K562 (cell line): ENCODE measurements at regions not wholly inside any gene's neighbourhood (a gene's known extent, or its start where the extent isn't known, plus 50 kb on each side); places are given as distances from the start of the nearest gene placed in this dataset.
A peak's percentile ranks its signal among the peaks of the same experiment; 100 is the strongest.

Experiments used
- ATAC-seq: fragments of 200-7000 bp; cut with Tn5 transposase; 3 replicates; pipeline ENCODE4 v1.9.1; 2020; ENCODE audit warnings: moderate library complexity
- BruUV-seq: library from RNA; stranded (reverse); fragments of 400-500 nt; replicated peaks from 2 replicates; lab custom pipeline; 2021; lab: Mats Ljungman, UMichigan
- CTCF ChIA-PET: fragments of 300-600 bp; formaldehyde crosslinking; extraction: SDS; loops from one replicate; lab custom pipeline; 2021; ENCODE audit warnings: low intra/inter-chr PET ratio; lab: Yijun Ruan, JAX
- POLR2A ChIA-PET: fragments of 300-600, 350-650 bp; sonication (Branson Sonifier 250); formaldehyde crosslinking; extraction: SDS; loops from one replicate; lab custom pipeline; 2021; ENCODE audit warnings: antibody characterized with exemption, inconsistent platforms; lab: Yijun Ruan, JAX
- DNase-seq, 4 experiments: peaks; one replicate each; pipeline versions ENCODE4 v3.0.0 to v3.0.0-alpha.2; 2011 to 2018; ENCODE audit warnings: low spot score in 3 of 4, mixed read lengths in 3 of 4; ENCODE audit errors: extremely low read depth in 1 of 4
- FAIRE-seq: peaks from 2 replicates; lab custom pipeline; 2011; peaks lifted over from hg19 to GRCh38; lab: Jason Lieb, UNC
- H2AFZ ChIP-seq: 2 replicates; pipeline ENCODE4 v1.6.0; 2011; ENCODE audit warnings: low read depth, low read length, control low read depth, inconsistent platforms
- H3K27ac ChIP-seq: fragments of 200-600 bp; 3 replicates; pipeline ENCODE4 v1.8.0; 2011; ENCODE audit warnings: low read depth, mild to moderate bottlenecking, control low read depth, inconsistent platforms, low read length, moderate library complexity, mixed read lengths; ENCODE audit errors: extremely low read depth
- H3K27me3 ChIP-seq, 2 experiments: fragments of 300-600 bp in 1 of 2; 2 replicates in 1 of 2; 3 replicates in 1 of 2; pipeline versions ENCODE4 v1.6.0 to v1.8.0; 2011; ENCODE audit warnings: inconsistent platforms in 2 of 2, low read length in 2 of 2, mild to moderate bottlenecking in 1 of 2, mixed read lengths in 1 of 2, moderate library complexity in 1 of 2; ENCODE audit not compliant: control insufficient read depth in 2 of 2, insufficient read depth in 2 of 2
- H3K36me3 ChIP-seq: fragments of 300-600 bp; 3 replicates; pipeline ENCODE4 v1.8.0; 2011; ENCODE audit warnings: mild to moderate bottlenecking, low read length, inconsistent platforms; ENCODE audit not compliant: control insufficient read depth, insufficient read depth
- H3K4me1 ChIP-seq, 2 experiments: fragments of 200-600 bp in 1 of 2; replicated peaks in 1 of 2; 2 replicates in 1 of 2; 3 replicates in 1 of 2; pipeline versions ENCODE4 v1.5.1 to v1.8.0; 2011; ENCODE audit warnings: inconsistent platforms in 2 of 2, low read length in 2 of 2, mild to moderate bottlenecking in 1 of 2, mixed read lengths in 1 of 2, moderate library complexity in 1 of 2; ENCODE audit not compliant: control insufficient read depth in 2 of 2, insufficient read depth in 2 of 2
- H3K4me2 ChIP-seq: 2 replicates; pipeline ENCODE4 v1.6.1; 2011; ENCODE audit warnings: low read length, control low read depth, inconsistent platforms, mixed read lengths; ENCODE audit not compliant: insufficient read depth
- H3K4me3 ChIP-seq: fragments of 200-600 bp; sonication (generic), shearing (Covaris generic); 2 replicates; pipeline ENCODE4 v1.5.1; 2016; ENCODE audit warnings: control low read depth, inconsistent platforms
- H3K79me2 ChIP-seq: fragments of 200-600 bp; 3 replicates; pipeline ENCODE4 v1.8.0; 2011; ENCODE audit warnings: low read length, inconsistent platforms; ENCODE audit not compliant: control insufficient read depth, insufficient read depth
- H3K9ac ChIP-seq, 2 experiments: 2 replicates each; pipeline versions ENCODE4 v1.6.0 to v1.6.1; 2011; ENCODE audit warnings: low read depth in 2 of 2, low read length in 2 of 2, control low read depth in 1 of 2, inconsistent platforms in 1 of 2, mild to moderate bottlenecking in 1 of 2, mixed read lengths in 1 of 2; ENCODE audit not compliant: insufficient read depth in 1 of 2
- H3K9me1 ChIP-seq: one replicate; pipeline ENCODE4 v1.6.0; 2011; ENCODE audit warnings: inconsistent platforms, mild to moderate bottlenecking, low read length, moderate library complexity; ENCODE audit not compliant: control insufficient read depth, insufficient read depth
- H3K9me3 ChIP-seq: replicated peaks from 2 replicates; pipeline ENCODE4 v1.5.1; 2011; ENCODE audit warnings: low read depth, low read length, inconsistent platforms; ENCODE audit not compliant: control insufficient read depth, insufficient read depth
- H4K20me1 ChIP-seq: replicated peaks from 2 replicates; pipeline ENCODE4 v1.6.1; 2011; ENCODE audit warnings: low read length, inconsistent platforms, mixed read lengths; ENCODE audit not compliant: control insufficient read depth, insufficient read depth
- ATF7 ChIP-seq: fragments of 450-650 bp; IDR thresholded peaks from 2 replicates; pipeline ENCODE4 v1.7.1; 2014; ENCODE audit warnings: mild to moderate bottlenecking, moderate library complexity
- BMI1 ChIP-seq: fragments of 150-350 bp; IDR thresholded peaks from 2 replicates; pipeline ENCODE4 v1.6.1; 2014; ENCODE audit warnings: low read length
- ILK ChIP-seq: fragments of 450-650 bp; IDR thresholded peaks from 2 replicates; pipeline ENCODE4 v1.6.1; 2016; ENCODE audit warnings: missing genetic modification characterization, low read depth, mild to moderate bottlenecking, missing compliant biosample characterization, moderate library complexity, borderline replicate concordance
- LEF1 ChIP-seq: fragments of 450-650 bp; IDR thresholded peaks from 2 replicates; pipeline ENCODE4 v1.6.1; 2016; ENCODE audit warnings: mild to moderate bottlenecking
- POU5F1 ChIP-seq: fragments of 150-350 bp; IDR thresholded peaks from 2 replicates; pipeline ENCODE4 v1.6.1; 2014; ENCODE audit warnings: borderline replicate concordance, low read length, low read depth, mild to moderate bottlenecking; ENCODE audit not compliant: partially characterized antibody
- TSC22D4 ChIP-seq: fragments of 450-650 bp; IDR thresholded peaks from 2 replicates; pipeline ENCODE4 v1.6.1; 2016; ENCODE audit warnings: missing genetic modification characterization, missing biosample characterization, control low read depth
- ZFP36 ChIP-seq: fragments of 150-350 bp; IDR thresholded peaks from 2 replicates; pipeline ENCODE4 v1.6.1; 2018; ENCODE audit warnings: low read length, low read depth; ENCODE audit not compliant: partially characterized antibody
- ZNF324 ChIP-seq: fragments of 250-450 bp; sonication (Bioruptor Pico); IDR thresholded peaks from 2 replicates; pipeline ENCODE4 v1.4.0; 2020; ENCODE audit warnings: mild to moderate bottlenecking
- ZNF436 ChIP-seq: fragments of 250-450, 450-650 bp; sonication (Bioruptor Pico); formaldehyde crosslinking; IDR thresholded peaks from 2 replicates; pipeline ENCODE4 v1.7.0; 2020; ENCODE audit warnings: mild to moderate bottlenecking
- WGBS: fragments of 100-300 bp; shearing (Covaris generic); methylation state at CpG from one replicate; pipeline ENCODE4 v1.1.6; 2016; ENCODE audit warnings: low coverage, mixed read lengths; ENCODE audit not compliant: insufficient coverage; ENCODE audit errors: missing lambda C conversion rate; 5-methylcytosine and 5-hydroxymethylcytosine counted together
- in situ Hi-C: fragments of 300-500 bp; cut with MboI; formaldehyde crosslinking; loops from 4 replicates; pipeline ENCODE4 v1.15.0; 2018; ENCODE audit warnings: inconsistent platforms, mixed read lengths
- intact Hi-C: fragments of 100-400 bp; cut with micrococcal nuclease; formaldehyde crosslinking; loops from 2 replicates; pipeline ENCODE4 v1.14.2; 2022
- TF ChIP-seq, protein P1 (sequence below), 2 experiments: fragments of 450-650 bp in 1 of 2; sonication (generic) in 1 of 2; formaldehyde crosslinking in 1 of 2; IDR thresholded peaks in 1 of 2; conservative IDR thresholded peaks in 1 of 2; 2 replicates each; pipeline versions ENCODE4 v1.6.1 to v1.8.1; 2016 to 2023; ENCODE audit warnings: mild to moderate bottlenecking in 2 of 2, moderate library complexity in 2 of 2, inconsistent platforms in 1 of 2, missing genetic modification reagents in 1 of 2
- TF ChIP-seq, protein P2 (sequence below): fragments of 450-650 bp; formaldehyde crosslinking; IDR thresholded peaks from 2 replicates; pipeline ENCODE4 v1.4.0; 2022; ENCODE audit warnings: missing genetic modification characterization

DNA sequence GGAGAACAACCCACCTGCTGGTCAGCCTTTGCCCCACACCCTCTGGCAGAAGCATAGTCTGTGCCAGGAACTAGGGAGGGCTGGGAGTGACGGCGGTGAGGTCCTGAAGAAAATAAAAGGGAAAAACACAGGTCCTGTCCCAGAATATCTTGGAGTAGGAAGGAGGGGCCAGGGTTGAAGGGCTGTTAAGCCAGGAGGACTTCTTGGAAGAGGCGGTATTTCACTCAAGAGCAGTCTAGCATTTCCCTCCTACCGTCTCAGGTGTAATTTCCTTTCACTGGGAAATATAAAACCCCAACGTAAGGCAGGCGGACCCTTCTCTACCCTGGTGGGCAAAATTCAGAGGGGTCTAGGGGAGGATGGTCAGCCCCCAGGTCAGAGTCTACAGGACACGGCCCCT is 72.7 kb upstream of the TTC34 start:
- Histone ChIP-seq H3K4me1 (no peaks in the 10 kb centered on the region; a peak in 2 of 5 replicates), H3K9ac (no peak overlapping the region), H3K79me2 (no peaks in the 10 kb centered on the region), H3K27ac (no peak overlapping the region), H3K9me3 (no peaks in the 10 kb centered on the region), H3K27me3 (peaks cover 7 to 41% of the 10 kb centered on the region in 2 experiments; a peak in 3 of 5 replicates), H2AFZ (no peak overlapping the region), H3K9me1 (no peaks in the 10 kb centered on the region), H4K20me1 (no peaks in the 10 kb centered on the region; the same call in 1 of the 2 replicates), H3K4me3 (no peak overlapping the region), H3K4me2 (no peak overlapping the region), H3K36me3 (no peaks in the 10 kb centered on the region)
- FAIRE-seq (no peak), ATAC-seq (no peak), DNase-seq (no peak)
- ChIA-PET CTCF (no interaction called here), POLR2A (no interaction called here)
- no TSS peak for BruUV-seq
- TF ChIP-seq ZFP36 = peak; percentile 89
- TF ChIP-seq LEF1 = no peak
- 0 out of 2 replicates have a peak, but pooled peaks have one; percentile 42 for TF ChIP-seq ZNF436 (CRISPR knock-in tag)
- intact Hi-C loops (no loop called here), in situ Hi-C loops (no loop called here)
- 5% methylated on average over 7 of the region's 7 CpGs for WGBS

- H3K27ac ChIP-seq = no peak overlapping the region
- FAIRE-seq (no peak), DNase-seq (no peak), ATAC-seq (no peak)
- H3K27me3 ChIP-seq = peaks cover 7 to 47% of the 10 kb centered on the region in 2 experiments; a peak in 3 of 5 replicates
- POLR2A ChIA-PET = interaction anchor here (0.6 kb wide), 1 partner anchor 16 kb away, joined by 3 read pairs; no protein-coding TSS in a partner anchor
- BruUV-seq = no TSS peak
- CTCF ChIA-PET = no interaction called here
- in situ Hi-C loops = no loop called here
- intact Hi-C loops = no loop called here
- H3K36me3 ChIP-seq = no peaks in the 10 kb centered on the region
- no peak overlapping the region for H3K4me3 ChIP-seq
- H3K4me1 ChIP-seq = no peaks in the 10 kb centered on the region; a peak in 2 of 5 replicates
- no peaks in the 10 kb centered on the region for H3K79me2 ChIP-seq
- no peaks in the 10 kb centered on the region for H3K9me1 ChIP-seq
- no peak overlapping the region for H3K4me2 ChIP-seq
- H3K9me3 ChIP-seq = no peaks in the 10 kb centered on the region
- no peak overlapping the region for H3K9ac ChIP-seq
- 3% methylated on average over 30 of the region's 30 CpGs for WGBS
- no peak overlapping the region for H2AFZ ChIP-seq
- no peaks in the 10 kb centered on the region; the same call in 1 of the 2 replicates for H4K20me1 ChIP-seq
- TF ChIP-seq, protein P1, sequence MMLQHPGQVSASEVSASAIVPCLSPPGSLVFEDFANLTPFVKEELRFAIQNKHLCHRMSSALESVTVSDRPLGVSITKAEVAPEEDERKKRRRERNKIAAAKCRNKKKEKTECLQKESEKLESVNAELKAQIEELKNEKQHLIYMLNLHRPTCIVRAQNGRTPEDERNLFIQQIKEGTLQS (IDR thresholded peaks at IDR 0.05) = 0 out of 2 replicates have a peak, but pooled peaks have one; percentile 35
- TF ChIP-seq, protein P1 (CRISPR knock-in tag; conservative IDR thresholded peaks at IDR 0.05) = no peak
- TF ChIP-seq, protein P2, sequence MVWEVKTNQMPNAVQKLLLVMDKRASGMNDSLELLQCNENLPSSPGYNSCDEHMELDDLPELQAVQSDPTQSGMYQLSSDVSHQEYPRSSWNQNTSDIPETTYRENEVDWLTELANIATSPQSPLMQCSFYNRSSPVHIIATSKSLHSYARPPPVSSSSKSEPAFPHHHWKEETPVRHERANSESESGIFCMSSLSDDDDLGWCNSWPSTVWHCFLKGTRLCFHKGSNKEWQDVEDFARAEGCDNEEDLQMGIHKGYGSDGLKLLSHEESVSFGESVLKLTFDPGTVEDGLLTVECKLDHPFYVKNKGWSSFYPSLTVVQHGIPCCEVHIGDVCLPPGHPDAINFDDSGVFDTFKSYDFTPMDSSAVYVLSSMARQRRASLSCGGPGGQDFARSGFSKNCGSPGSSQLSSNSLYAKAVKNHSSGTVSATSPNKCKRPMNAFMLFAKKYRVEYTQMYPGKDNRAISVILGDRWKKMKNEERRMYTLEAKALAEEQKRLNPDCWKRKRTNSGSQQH (CRISPR knock-in tag) = no peak
- TF ChIP-seq TSC22D4 (tag) (no peak), ATF7 (peak; percentile 12; the same call in 1 of the 2 replicates), ILK (tag) (no peak), POU5F1 (no peak), ZNF324 (CRISPR knock-in tag) (no peak), BMI1 (no peak)
Measured at GRCh38 chr1:2874607-2875480, 73.4 kb upstream of the TTC34 start.
